CD8-positive, alpha-beta memory T cell (primary cell): ENCODE measurements at regions not wholly inside any gene's neighbourhood (a gene's known extent, or its start where the extent isn't known, plus 50 kb on each side); places are given as distances from the start of the nearest gene placed in this dataset.

Experiments
- CTCF ChIA-PET: fragments of 350-600 bp; sonication (Branson Sonifier 250); formaldehyde crosslinking; loops from one replicate; lab custom pipeline; 2021; ENCODE audit warnings: antibody characterized with exemption; lab: Charles Lee
- POLR2A ChIA-PET: fragments of 350-600 bp; sonication (Branson Sonifier 250); formaldehyde crosslinking; loops from one replicate; lab custom pipeline; 2021; ENCODE audit warnings: antibody characterized with exemption; lab: Charles Lee
- DNase-seq, 5 donors: peaks; one replicate each; pipeline versions ENCODE4 v3.0.0 to v3.0.0-alpha.2; 2020 to 2022; ENCODE audit warnings: mixed read lengths in 1 of 5
- H3K27ac ChIP-seq: one replicate; pipeline ENCODE4 v1.7.0; 2013; ENCODE audit warnings: low read depth, mild to moderate bottlenecking, low read length, moderate library complexity
- H3K27me3 ChIP-seq: 2 replicates; pipeline ENCODE4 v1.7.0; 2013; ENCODE audit warnings: low read length, mild to moderate bottlenecking; ENCODE audit not compliant: insufficient read depth, poor library complexity, severe bottlenecking
- H3K36me3 ChIP-seq: 2 replicates; pipeline ENCODE4 v1.7.0; 2013; ENCODE audit warnings: mild to moderate bottlenecking, low read length, moderate library complexity; ENCODE audit not compliant: insufficient read depth
- H3K4me1 ChIP-seq: 2 replicates; pipeline ENCODE4 v1.7.0; 2013; ENCODE audit warnings: mild to moderate bottlenecking, low read length, moderate library complexity; ENCODE audit not compliant: insufficient read depth
- H3K4me3 ChIP-seq: 2 replicates; pipeline ENCODE4 v1.7.0; 2013; ENCODE audit warnings: mild to moderate bottlenecking, low read length
- H3K9me3 ChIP-seq: 2 replicates; pipeline ENCODE4 v1.7.0; 2013; ENCODE audit warnings: mild to moderate bottlenecking, low read length
- H3K27ac Mint-ChIP-seq, 8 donors: one replicate each; pipeline ENCODE4 v1.8.0; 2020 to 2021; ENCODE audit warnings: mixed read lengths in 8 of 8, mild to moderate bottlenecking in 6 of 8, inconsistent platforms in 3 of 8, moderate library complexity in 3 of 8
- H3K27me3 Mint-ChIP-seq, 2 donors: one replicate each; pipeline ENCODE4 v1.8.0; 2020 to 2021; ENCODE audit warnings: mixed read lengths in 2 of 2, mild to moderate bottlenecking in 1 of 2, moderate library complexity in 1 of 2
- H3K36me3 Mint-ChIP-seq, 3 donors: one replicate each; pipeline ENCODE4 v1.8.0; 2020 to 2021; ENCODE audit warnings: mixed read lengths in 3 of 3, inconsistent platforms in 1 of 3, mild to moderate bottlenecking in 1 of 3
- H3K4me1 Mint-ChIP-seq, 3 donors: one replicate each; pipeline ENCODE4 v1.8.0; 2020 to 2021; ENCODE audit warnings: mixed read lengths in 3 of 3, inconsistent platforms in 1 of 3, mild to moderate bottlenecking in 1 of 3
- H3K4me3 Mint-ChIP-seq, 7 donors: one replicate each; pipeline ENCODE4 v1.8.0; 2020 to 2021; ENCODE audit warnings: mixed read lengths in 7 of 7, mild to moderate bottlenecking in 6 of 7, moderate library complexity in 4 of 7, inconsistent platforms in 2 of 7
- H3K9me3 Mint-ChIP-seq, 5 donors: one replicate each; pipeline ENCODE4 v1.8.0; 2020 to 2022; ENCODE audit warnings: mixed read lengths in 5 of 5, mild to moderate bottlenecking in 3 of 5, moderate library complexity in 2 of 5, inconsistent platforms in 1 of 5

DNA sequence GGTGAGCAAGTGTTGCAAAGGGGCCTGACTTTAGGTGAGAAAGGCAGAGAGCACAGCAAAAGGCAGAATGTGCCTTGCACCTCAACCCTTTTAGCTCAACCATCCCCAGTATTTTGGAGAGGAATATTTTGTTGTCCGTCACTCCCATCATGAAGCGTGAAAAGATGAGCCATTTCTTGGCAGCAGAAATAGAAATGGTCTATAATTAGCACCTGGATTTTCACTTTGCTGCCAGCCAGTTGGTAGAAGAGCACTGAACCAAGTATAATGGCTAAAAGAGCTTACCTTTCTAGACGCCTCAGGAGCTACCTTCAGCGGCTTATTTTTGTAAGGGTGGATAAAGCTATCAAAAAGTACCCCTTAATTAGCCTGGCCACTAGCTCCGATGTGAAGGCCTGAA is 406.7 kb downstream of the OCA2 start:
- Mint-ChIP-seq H3K27me3 (no peaks in the 10 kb centered on the region), H3K4me1 (no peaks in the 10 kb centered on the region), H3K9me3 (peaks cover 0 to 9% (median 4%) of the 10 kb centered on the region in 5 donors), H3K4me3 (no peak overlapping the region), H3K36me3 (no peaks in the 10 kb centered on the region), H3K27ac (no peak overlapping the region)
- ChIA-PET CTCF (no interaction called here), POLR2A (no interaction called here)
- Histone ChIP-seq H3K36me3 (no peaks in the 10 kb centered on the region), H3K4me3 (no peak overlapping the region), H3K27ac (no peak overlapping the region), H3K9me3 (no peaks in the 10 kb centered on the region), H3K4me1 (no peaks in the 10 kb centered on the region), H3K27me3 (no peaks in the 10 kb centered on the region)
- no peak for DNase-seq

DNA sequence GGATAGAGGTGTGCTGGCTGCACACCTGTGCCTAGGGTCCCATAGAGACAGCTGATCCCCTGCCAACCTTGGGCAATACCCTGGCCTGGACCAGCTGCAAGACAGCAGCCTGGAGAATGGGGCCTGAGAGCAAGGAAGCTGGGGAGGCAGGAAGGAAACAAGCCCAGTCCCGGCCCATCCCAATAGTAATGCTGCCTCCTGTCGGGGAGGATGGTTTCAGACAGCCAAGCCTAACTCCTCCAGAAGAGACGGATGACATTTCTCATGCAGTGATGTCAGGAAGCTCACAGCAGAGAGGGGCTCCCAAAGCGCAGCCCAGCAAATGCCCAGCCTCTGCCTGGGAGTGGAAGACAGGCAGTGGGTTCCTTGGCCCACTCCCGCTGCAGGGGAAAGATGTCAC is 408.8 kb downstream of the OCA2 start:
- no peak overlapping the region for H3K27ac Mint-ChIP-seq
- no peaks in the 10 kb centered on the region for H3K4me1 Mint-ChIP-seq
- no peak overlapping the region for H3K27ac ChIP-seq
- H3K4me3 Mint-ChIP-seq: no peak overlapping the region
- H3K36me3 ChIP-seq: no peaks in the 10 kb centered on the region
- DNase-seq: no peak
- no peaks in the 10 kb centered on the region for H3K4me1 ChIP-seq
- H3K4me3 ChIP-seq: no peak overlapping the region
- POLR2A ChIA-PET: no interaction called here
- H3K27me3 ChIP-seq: no peaks in the 10 kb centered on the region
- no peaks in the 10 kb centered on the region for H3K36me3 Mint-ChIP-seq
- CTCF ChIA-PET: no interaction called here
- H3K9me3 Mint-ChIP-seq: peaks cover 0 to 11% (median 4%) of the 10 kb centered on the region in 5 donors
- no peaks in the 10 kb centered on the region for H3K9me3 ChIP-seq
- H3K27me3 Mint-ChIP-seq: no peaks in the 10 kb centered on the region

- no peak overlapping the region for H3K27ac ChIP-seq
- no peaks in the 10 kb centered on the region for H3K27me3 ChIP-seq
- Mint-ChIP-seq H3K27ac (no peak overlapping the region), H3K36me3 (no peaks in the 10 kb centered on the region), H3K9me3 (peaks cover 0 to 10% (median 2%) of the 10 kb centered on the region in 5 donors), H3K4me3 (no peak overlapping the region), H3K4me1 (no peaks in the 10 kb centered on the region), H3K27me3 (no peaks in the 10 kb centered on the region)
- H3K9me3 ChIP-seq: no peaks in the 10 kb centered on the region
- H3K4me1 ChIP-seq: no peaks in the 10 kb centered on the region
- CTCF ChIA-PET: no interaction called here
- POLR2A ChIA-PET: no interaction called here
- H3K36me3 ChIP-seq: no peaks in the 10 kb centered on the region
- H3K4me3 ChIP-seq: no peak overlapping the region
- DNase-seq: no peak
Measured at GRCh38 chr15:27686971-27687370, 412.1 kb downstream of the OCA2 start.

GRCh38 chr15:27686369-27686768 is 412.7 kb downstream of the OCA2 start:
- Mint-ChIP-seq H3K9me3 (peaks cover 0 to 8% (median 4%) of the 10 kb centered on the region in 5 donors), H3K27ac (no peak overlapping the region), H3K4me1 (no peaks in the 10 kb centered on the region), H3K27me3 (no peaks in the 10 kb centered on the region), H3K36me3 (no peaks in the 10 kb centered on the region), H3K4me3 (no peak overlapping the region)
- ChIA-PET POLR2A (no interaction called here), CTCF (no interaction called here)
- Histone ChIP-seq H3K27ac (no peak overlapping the region), H3K36me3 (no peaks in the 10 kb centered on the region), H3K4me1 (no peaks in the 10 kb centered on the region), H3K9me3 (no peaks in the 10 kb centered on the region), H3K4me3 (no peak overlapping the region), H3K27me3 (no peaks in the 10 kb centered on the region)
- no peak for DNase-seq

GRCh38 chr15:27685644-27686043 is 413.5 kb downstream of the OCA2 start:
- Mint-ChIP-seq H3K4me3 (no peak overlapping the region), H3K27me3 (no peaks in the 10 kb centered on the region), H3K36me3 (no peaks in the 10 kb centered on the region), H3K4me1 (no peaks in the 10 kb centered on the region), H3K27ac (no peak overlapping the region), H3K9me3 (peaks cover 0 to 5% (median 4%) of the 10 kb centered on the region in 5 donors)
- no peaks in the 10 kb centered on the region for H3K4me1 ChIP-seq
- POLR2A ChIA-PET: no interaction called here
- CTCF ChIA-PET: no interaction called here
- H3K9me3 ChIP-seq: no peaks in the 10 kb centered on the region
- DNase-seq: no peak
- H3K4me3 ChIP-seq: no peak overlapping the region
- H3K27me3 ChIP-seq: no peaks in the 10 kb centered on the region
- H3K27ac ChIP-seq: no peak overlapping the region
- H3K36me3 ChIP-seq: no peaks in the 10 kb centered on the region

DNA sequence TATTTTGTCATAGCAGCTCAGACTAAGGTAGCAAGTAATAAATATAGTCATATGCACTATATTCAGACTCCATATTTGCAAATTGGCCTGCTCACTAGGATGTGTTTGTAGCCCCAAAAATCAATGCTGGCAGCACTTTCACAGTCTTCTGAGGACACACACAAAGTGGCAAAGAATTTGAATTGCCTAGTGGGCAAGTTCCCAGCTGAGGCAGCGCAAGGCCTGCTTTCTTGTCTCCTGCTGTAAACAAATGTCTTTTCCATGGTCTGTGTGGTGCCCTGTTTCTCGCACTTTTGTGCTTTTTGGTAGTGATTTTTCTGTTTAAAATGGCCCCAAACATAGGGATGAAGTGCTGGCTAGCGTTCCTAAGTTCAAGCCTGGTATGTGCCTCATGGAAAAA is 416.0 kb downstream of the OCA2 start:
- Mint-ChIP-seq H3K9me3 (peaks cover 0 to 8% (median 5%) of the 10 kb centered on the region in 5 donors), H3K4me1 (no peaks in the 10 kb centered on the region), H3K4me3 (no peak overlapping the region), H3K27me3 (peaks cover 0 to 5% of the 10 kb centered on the region in 2 donors), H3K36me3 (no peaks in the 10 kb centered on the region), H3K27ac (no peak overlapping the region)
- H3K9me3 ChIP-seq: no peaks in the 10 kb centered on the region
- no peak overlapping the region for H3K27ac ChIP-seq
- ChIA-PET POLR2A (no interaction called here), CTCF (no interaction called here)
- H3K4me1 ChIP-seq: no peaks in the 10 kb centered on the region
- no peak overlapping the region for H3K4me3 ChIP-seq
- DNase-seq: no peak
- no peaks in the 10 kb centered on the region for H3K36me3 ChIP-seq
- no peaks in the 10 kb centered on the region for H3K27me3 ChIP-seq

GRCh38 chr15:27681038-27681437 is 418.1 kb downstream of the OCA2 start:
- Mint-ChIP-seq H3K36me3 (no peaks in the 10 kb centered on the region), H3K4me1 (no peaks in the 10 kb centered on the region), H3K27ac (no peak overlapping the region), H3K27me3 (peaks cover 0 to 5% of the 10 kb centered on the region in 2 donors), H3K4me3 (no peak overlapping the region), H3K9me3 (peaks cover 0 to 8% (median 5%) of the 10 kb centered on the region in 5 donors)
- ChIA-PET POLR2A (no interaction called here), CTCF (no interaction called here)
- H3K27me3 ChIP-seq: no peaks in the 10 kb centered on the region
- no peak for DNase-seq
- H3K36me3 ChIP-seq: no peaks in the 10 kb centered on the region
- H3K27ac ChIP-seq: no peak overlapping the region
- H3K4me1 ChIP-seq: no peaks in the 10 kb centered on the region
- H3K4me3 ChIP-seq: no peak overlapping the region
- no peaks in the 10 kb centered on the region for H3K9me3 ChIP-seq

DNA sequence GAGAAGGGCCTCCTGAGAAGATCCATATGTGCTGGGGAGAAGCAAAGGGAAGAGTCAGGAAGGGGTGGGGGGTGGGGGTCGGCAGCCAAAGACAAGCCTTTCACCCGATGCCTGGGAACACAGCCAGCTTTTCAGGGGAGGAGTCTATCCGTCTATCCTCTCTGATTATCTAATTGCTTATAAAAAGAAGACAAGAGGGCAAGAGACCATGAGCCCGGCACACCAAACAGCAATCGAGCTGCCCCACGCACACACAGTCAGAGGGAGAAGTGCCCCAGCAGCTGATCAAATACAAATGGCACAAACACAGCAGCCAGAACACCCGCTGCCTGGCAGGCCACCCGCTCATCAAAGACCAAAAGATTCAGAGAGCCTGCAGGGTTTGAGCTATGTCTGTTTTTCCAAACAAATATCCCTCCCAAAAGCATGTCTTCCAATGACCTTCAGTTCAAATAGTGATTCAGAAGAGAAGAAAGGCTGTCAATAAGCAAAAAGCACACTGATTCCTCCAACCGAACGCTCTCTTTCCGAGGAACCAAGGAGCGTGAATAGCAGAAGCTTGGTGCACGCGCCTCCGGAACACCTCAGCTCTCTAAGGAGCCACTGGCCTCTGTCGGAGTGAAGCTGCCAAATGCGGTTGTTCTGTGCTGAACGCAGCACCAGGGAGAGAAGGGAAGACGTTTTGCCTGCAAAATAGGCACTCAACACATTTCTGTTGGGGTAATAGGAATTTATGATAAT is 419.2 kb downstream of the OCA2 start:
- Histone ChIP-seq H3K27me3 (no peaks in the 10 kb centered on the region), H3K4me1 (no peaks in the 10 kb centered on the region), H3K9me3 (no peaks in the 10 kb centered on the region), H3K4me3 (no peak overlapping the region), H3K27ac (no peak overlapping the region), H3K36me3 (no peaks in the 10 kb centered on the region)
- ChIA-PET POLR2A (no interaction called here), CTCF (no interaction called here)
- Mint-ChIP-seq H3K36me3 (no peaks in the 10 kb centered on the region), H3K27ac (no peak overlapping the region), H3K9me3 (peaks cover 0 to 8% (median 6%) of the 10 kb centered on the region in 5 donors), H3K4me1 (no peaks in the 10 kb centered on the region), H3K4me3 (no peak overlapping the region), H3K27me3 (peaks cover 0 to 5% of the 10 kb centered on the region in 2 donors)
- no peak for DNase-seq
